ENCODE measurements at regions not wholly inside any gene's neighbourhood (a gene's known extent, or its start where the extent isn't known, plus 50 kb on each side); places are given as distances from the start of the nearest gene placed in this dataset.

DNA sequence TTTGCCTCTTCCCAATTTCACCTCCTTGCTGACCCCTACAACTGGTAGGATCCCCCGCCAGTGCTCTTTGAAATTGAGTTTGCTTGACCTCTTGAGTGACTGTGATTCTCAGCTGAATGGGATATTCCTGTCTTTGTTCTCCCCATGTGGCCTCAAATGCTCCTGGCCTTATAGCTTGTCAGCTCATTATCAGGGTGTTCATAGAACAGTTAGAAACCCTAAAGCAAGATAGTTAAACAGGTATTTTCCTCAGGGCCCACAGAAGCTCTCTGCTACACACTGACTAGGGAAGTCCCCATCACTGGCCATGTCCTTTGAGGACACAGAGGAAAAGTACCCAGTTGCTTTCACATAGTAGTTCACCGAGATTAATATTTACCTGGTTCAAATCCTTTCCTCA is 211.5 kb upstream of the DTNBP1 start:
- Histone ChIP-seq H3F3A (ENCODE audit: control insufficient read depth, insufficient read depth) (no peaks in the 10 kb centered on the region), H4K20me1 (ENCODE audit: control insufficient read depth, insufficient read depth, low read depth, low read length) (no peaks in the 10 kb centered on the region), H3K27me3 (ENCODE audit: control insufficient read depth, low read length) (no peaks in the 10 kb centered on the region), H3K4me2 (ENCODE audit: low read length) (no peak overlapping the region), H3K4me3 (ENCODE audit: low read length) (no peak overlapping the region), H3K4me1 (ENCODE audit: control insufficient read depth, low read length) (peaks cover 21% of the 10 kb centered on the region), H3K27ac (ENCODE audit: low read depth, low read length) (no peak overlapping the region), H3K79me2 (ENCODE audit: control insufficient read depth, low read length) (no peaks in the 10 kb centered on the region), H3K36me3 (ENCODE audit: control insufficient read depth, low read length) (no peaks in the 10 kb centered on the region), H3K9me2 (replicated peaks; ENCODE audit: control insufficient read depth, low read length) (no peaks in the 10 kb centered on the region), H3K9me3 (ENCODE audit: control insufficient read depth, insufficient read depth, low read length) (no peaks in the 10 kb centered on the region)
- TF ChIP-seq, protein P1, sequence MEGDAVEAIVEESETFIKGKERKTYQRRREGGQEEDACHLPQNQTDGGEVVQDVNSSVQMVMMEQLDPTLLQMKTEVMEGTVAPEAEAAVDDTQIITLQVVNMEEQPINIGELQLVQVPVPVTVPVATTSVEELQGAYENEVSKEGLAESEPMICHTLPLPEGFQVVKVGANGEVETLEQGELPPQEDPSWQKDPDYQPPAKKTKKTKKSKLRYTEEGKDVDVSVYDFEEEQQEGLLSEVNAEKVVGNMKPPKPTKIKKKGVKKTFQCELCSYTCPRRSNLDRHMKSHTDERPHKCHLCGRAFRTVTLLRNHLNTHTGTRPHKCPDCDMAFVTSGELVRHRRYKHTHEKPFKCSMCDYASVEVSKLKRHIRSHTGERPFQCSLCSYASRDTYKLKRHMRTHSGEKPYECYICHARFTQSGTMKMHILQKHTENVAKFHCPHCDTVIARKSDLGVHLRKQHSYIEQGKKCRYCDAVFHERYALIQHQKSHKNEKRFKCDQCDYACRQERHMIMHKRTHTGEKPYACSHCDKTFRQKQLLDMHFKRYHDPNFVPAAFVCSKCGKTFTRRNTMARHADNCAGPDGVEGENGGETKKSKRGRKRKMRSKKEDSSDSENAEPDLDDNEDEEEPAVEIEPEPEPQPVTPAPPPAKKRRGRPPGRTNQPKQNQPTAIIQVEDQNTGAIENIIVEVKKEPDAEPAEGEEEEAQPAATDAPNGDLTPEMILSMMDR (IDR thresholded peaks at IDR 0.05; ENCODE audit: low read depth, low read length, poor library complexity, severe bottlenecking) = no peak
- TF ChIP-seq EZH2phosphoT487 (IDR thresholded peaks at IDR 0.05; ENCODE audit: borderline replicate concordance, low read length) = no peak

DNA sequence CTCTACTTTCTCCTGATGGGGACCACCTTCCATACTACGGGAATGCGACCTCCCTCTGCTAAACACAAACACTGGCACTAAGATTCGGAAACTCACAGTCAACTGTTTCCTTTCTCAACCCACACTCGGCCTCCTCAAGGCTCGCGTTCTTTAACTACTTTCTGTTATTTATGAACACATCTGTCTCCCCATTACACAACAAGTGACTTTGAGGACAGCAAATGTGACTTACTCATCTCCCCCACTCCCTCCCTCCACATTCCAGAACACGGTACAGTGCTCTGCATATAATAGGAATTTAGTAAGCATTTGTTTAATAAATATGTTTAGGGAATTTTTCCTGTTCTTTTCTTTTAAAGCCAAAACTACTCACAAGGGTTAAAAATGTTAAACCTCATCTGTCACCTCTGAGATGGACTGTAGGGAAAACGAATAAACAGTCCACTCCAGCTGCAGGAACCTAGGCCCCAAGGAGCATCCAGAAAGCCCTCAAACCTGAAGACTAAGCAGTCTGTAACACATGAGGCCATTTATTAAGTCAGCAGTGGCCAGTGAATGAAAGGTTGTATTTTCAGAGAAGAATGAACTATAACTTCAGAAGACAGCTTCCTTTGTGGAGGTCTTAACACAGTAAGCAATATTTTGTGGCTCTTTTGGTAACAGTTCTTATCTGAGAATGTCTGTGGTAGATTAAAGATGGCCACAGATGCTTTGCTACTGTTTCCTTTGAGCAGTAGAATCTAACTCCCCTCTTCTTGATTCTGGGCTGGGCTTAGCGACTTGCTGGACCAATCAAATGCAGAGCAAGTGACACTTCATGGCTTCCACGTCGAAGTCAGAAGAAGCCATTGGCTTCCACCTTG is 209.6 kb upstream of the DTNBP1 start:
- Histone ChIP-seq H3K4me2 (ENCODE audit: low read length) (no peak overlapping the region), H3K27ac (ENCODE audit: low read depth, low read length) (no peak overlapping the region)

DNA sequence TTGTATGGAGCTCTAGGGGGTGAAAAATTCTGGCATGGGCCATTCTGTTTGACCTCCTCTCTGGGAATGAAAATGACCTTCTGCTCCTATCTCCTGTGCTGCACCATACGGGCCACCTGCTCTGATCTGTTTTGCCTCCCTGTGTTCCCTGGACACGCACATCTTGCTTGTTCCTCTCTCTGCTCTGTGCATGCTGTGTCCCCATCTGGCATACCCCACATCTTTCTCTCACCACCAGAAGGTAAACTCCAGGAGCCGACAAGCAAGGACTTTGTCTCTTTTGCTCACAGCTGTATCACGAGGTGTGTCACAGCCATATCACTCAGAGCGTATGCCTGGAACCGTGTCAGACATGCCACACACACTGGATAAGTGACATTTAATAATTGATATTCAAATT is 208.4 kb upstream of the DTNBP1 start:
- no peaks in the 10 kb centered on the region for H3F3A ChIP-seq (ENCODE audit: control insufficient read depth, insufficient read depth)
- H3K27ac ChIP-seq (ENCODE audit: low read depth, low read length) = no peak overlapping the region
- no peaks in the 10 kb centered on the region for H3K79me2 ChIP-seq (ENCODE audit: control insufficient read depth, low read length)
- H3K36me3 ChIP-seq (ENCODE audit: control insufficient read depth, low read length) = no peaks in the 10 kb centered on the region
- no peaks in the 10 kb centered on the region for H4K20me1 ChIP-seq (ENCODE audit: control insufficient read depth, insufficient read depth, low read depth, low read length)
- no peaks in the 10 kb centered on the region for H3K9me2 ChIP-seq (replicated peaks; ENCODE audit: control insufficient read depth, low read length)
- no peaks in the 10 kb centered on the region for H3K27me3 ChIP-seq (ENCODE audit: control insufficient read depth, low read length)
- H3K4me3 ChIP-seq (ENCODE audit: low read length) = no peak overlapping the region
- H3K4me1 ChIP-seq (ENCODE audit: control insufficient read depth, low read length) = peaks cover 6% of the 10 kb centered on the region
- H3K9me3 ChIP-seq (ENCODE audit: control insufficient read depth, insufficient read depth, low read length) = no peaks in the 10 kb centered on the region
- H3K4me2 ChIP-seq (ENCODE audit: low read length) = no peak overlapping the region
- no peak for TF ChIP-seq EZH2phosphoT487 (IDR thresholded peaks at IDR 0.05; ENCODE audit: borderline replicate concordance, low read length)
- TF ChIP-seq, protein P1 (IDR thresholded peaks at IDR 0.05; ENCODE audit: low read depth, low read length, poor library complexity, severe bottlenecking) = no peak

More for the DNA sequence above, 209.6 kb upstream of the DTNBP1 start:
- Histone ChIP-seq H3K9me3 (ENCODE audit: control insufficient read depth, insufficient read depth, low read length) (no peaks in the 10 kb centered on the region), H4K20me1 (ENCODE audit: control insufficient read depth, insufficient read depth, low read depth, low read length) (no peaks in the 10 kb centered on the region), H3K27me3 (ENCODE audit: control insufficient read depth, low read length) (no peaks in the 10 kb centered on the region), H3K79me2 (ENCODE audit: control insufficient read depth, low read length) (no peaks in the 10 kb centered on the region), H3F3A (ENCODE audit: control insufficient read depth, insufficient read depth) (no peaks in the 10 kb centered on the region), H3K9me2 (replicated peaks; ENCODE audit: control insufficient read depth, low read length) (no peaks in the 10 kb centered on the region), H3K36me3 (ENCODE audit: control insufficient read depth, low read length) (no peaks in the 10 kb centered on the region), H3K4me1 (ENCODE audit: control insufficient read depth, low read length) (peaks cover 9% of the 10 kb centered on the region), H3K4me3 (ENCODE audit: low read length) (no peak overlapping the region)
- no peak for TF ChIP-seq EZH2phosphoT487 (IDR thresholded peaks at IDR 0.05; ENCODE audit: borderline replicate concordance, low read length)
- TF ChIP-seq, protein P1 (IDR thresholded peaks at IDR 0.05; ENCODE audit: low read depth, low read length, poor library complexity, severe bottlenecking) = no peak

Measured in DOHH2 (cell line).